ENCODE measurements at regions not wholly inside any gene's neighbourhood (a gene's known extent, or its start where the extent isn't known, plus 50 kb on each side); places are given as distances from the start of the nearest gene placed in this dataset.

- H3K4me3 ChIP-seq (ENCODE audit: low read length) = no peak overlapping the region
- TF ChIP-seq ZNF274 (IDR thresholded peaks at IDR 0.05; ENCODE audit: low read depth, low read length) = no peak
These were observed 251.8 kb downstream of the ZEB2 start for GRCh38 chr2:144268036-144268678.

- no peak for TF ChIP-seq ZNF274 (IDR thresholded peaks at IDR 0.05; ENCODE audit: low read depth, low read length)
- no peak overlapping the region for H3K4me3 ChIP-seq (ENCODE audit: low read length)
These were observed 252.7 kb downstream of the ZEB2 start for GRCh38 chr2:144267239-144267638.

GRCh38 chr2:144265654-144266053 is 254.3 kb downstream of the ZEB2 start:
- H3K4me3 ChIP-seq (ENCODE audit: low read length) = no peak overlapping the region
- no peak for TF ChIP-seq ZNF274 (IDR thresholded peaks at IDR 0.05; ENCODE audit: low read depth, low read length)

- no peak overlapping the region for H3K4me3 ChIP-seq (ENCODE audit: low read length)
- no peak for TF ChIP-seq ZNF274 (IDR thresholded peaks at IDR 0.05; ENCODE audit: low read depth, low read length)
These were observed 258.0 kb downstream of the ZEB2 start for GRCh38 chr2:144261966-144262365.

- no peak overlapping the region for H3K4me3 ChIP-seq (ENCODE audit: low read length)
- no peak for TF ChIP-seq ZNF274 (IDR thresholded peaks at IDR 0.05; ENCODE audit: low read depth, low read length)
These were observed 258.6 kb downstream of the ZEB2 start for GRCh38 chr2:144261336-144261735.

GRCh38 chr2:144259332-144259731 is 260.6 kb downstream of the ZEB2 start:
- no peak overlapping the region for H3K4me3 ChIP-seq (ENCODE audit: low read length)

GRCh38 chr2:144258154-144258553 is 261.8 kb downstream of the ZEB2 start:
- TF ChIP-seq ZNF274 (IDR thresholded peaks at IDR 0.05; ENCODE audit: low read depth, low read length) = no peak
- H3K4me3 ChIP-seq (ENCODE audit: low read length) = no peak overlapping the region

More at GRCh38 chr2:144259332-144259731, 260.6 kb downstream of the ZEB2 start:
- no peak for TF ChIP-seq ZNF274 (IDR thresholded peaks at IDR 0.05; ENCODE audit: low read depth, low read length)

GRCh38 chr2:144256996-144257707 is 262.8 kb downstream of the ZEB2 start:
- no peak overlapping the region for H3K4me3 ChIP-seq (ENCODE audit: low read length)
- no peak for TF ChIP-seq ZNF274 (IDR thresholded peaks at IDR 0.05; ENCODE audit: low read depth, low read length)

GRCh38 chr2:144254342-144255235 is 265.3 kb downstream of the ZEB2 start:
- H3K4me3 ChIP-seq (ENCODE audit: low read length) = no peak overlapping the region
- no peak for TF ChIP-seq ZNF274 (IDR thresholded peaks at IDR 0.05; ENCODE audit: low read depth, low read length)

GRCh38 chr2:144253743-144254142 is 266.2 kb downstream of the ZEB2 start:
- H3K4me3 ChIP-seq (ENCODE audit: low read length) = no peak overlapping the region
- no peak for TF ChIP-seq ZNF274 (IDR thresholded peaks at IDR 0.05; ENCODE audit: low read depth, low read length)

- no peak overlapping the region for H3K4me3 ChIP-seq (ENCODE audit: low read length)
- no peak for TF ChIP-seq ZNF274 (IDR thresholded peaks at IDR 0.05; ENCODE audit: low read depth, low read length)
These were observed 267.2 kb downstream of the ZEB2 start for GRCh38 chr2:144252694-144253093.

- no peak overlapping the region for H3K4me3 ChIP-seq (ENCODE audit: low read length)
- TF ChIP-seq ZNF274 (IDR thresholded peaks at IDR 0.05; ENCODE audit: low read depth, low read length) = no peak
These were observed 270.8 kb downstream of the ZEB2 start for GRCh38 chr2:144249035-144249637.

GRCh38 chr2:144248350-144249034 is 271.4 kb downstream of the ZEB2 start:
- no peak for TF ChIP-seq ZNF274 (IDR thresholded peaks at IDR 0.05; ENCODE audit: low read depth, low read length)
- H3K4me3 ChIP-seq (ENCODE audit: low read length) = no peak overlapping the region

GRCh38 chr2:144244938-144245337 is 275.0 kb downstream of the ZEB2 start:
- TF ChIP-seq ZNF274 (IDR thresholded peaks at IDR 0.05; ENCODE audit: low read depth, low read length) = no peak
- H3K4me3 ChIP-seq (ENCODE audit: low read length) = no peak overlapping the region

Measured in GM08714 (cell line).